Right cardiac atrium (tissue), 5 donors: ENCODE measurements at regions not wholly inside any gene's neighbourhood (a gene's known extent, or its start where the extent isn't known, plus 50 kb on each side); places are given as distances from the start of the nearest gene placed in this dataset.

ENCODE experiments used
- ATAC-seq, 2 donors: fragments of 200-7000 bp; cut with Tn5 transposase; one replicate each; pipeline versions ENCODE4 v1.8.0 to v1.9.1; 2020; ENCODE audit warnings: moderate library complexity in 2 of 2, mild to moderate bottlenecking in 1 of 2
- DNase-seq, 3 donors: peaks; one replicate each; pipeline ENCODE4 v3.0.0-alpha.2; 2020
- H3K27ac ChIP-seq: one replicate; pipeline ENCODE4 v1.5.1; 2013; ENCODE audit warnings: mild to moderate bottlenecking, low read length, control low read depth, moderate library complexity
- H3K27me3 ChIP-seq: one replicate; pipeline ENCODE4 v1.6.1; 2013; ENCODE audit not compliant: control insufficient read depth, insufficient read depth
- H3K4me1 ChIP-seq: one replicate; pipeline ENCODE4 v1.6.1; 2013; ENCODE audit warnings: low read length; ENCODE audit not compliant: control insufficient read depth, insufficient read depth
- H3K4me3 ChIP-seq: one replicate; pipeline ENCODE4 v1.5.1; 2013; ENCODE audit warnings: low read length, control low read depth
- H3K9me3 ChIP-seq: one replicate; pipeline ENCODE4 v1.6.1; 2013; ENCODE audit warnings: low read length; ENCODE audit not compliant: control insufficient read depth
- WGBS: extraction: QIAGEN DNeasy Blood & Tissue Kit; methylation state at CpG from one replicate; pipeline ENCODE4 v1.1.7; 2013; 5-methylcytosine and 5-hydroxymethylcytosine counted together
- intact Hi-C, 4 donors: fragments of 100-400 bp; cut with DNase I; formaldehyde crosslinking; loops; one replicate each; pipeline versions ENCODE4 v1.11.0 to v1.14.0; 2022 to 2023
- donor health status: healthy with polysubstance abuse.
- donor health status: DM: no; HTN: yes; CAD: no.
- donor health status: DM: no; HTN: no; CAD: no.
- donor health status: DM: no; HTN: yes; CAD: no; lungs with severe emphysema.
- donor health status: DM: yes; HTN: yes; CAD: no.

GRCh38 chr19:29303719-29304090 lies 90.8 kb upstream of the UQCRFS1 start:
- no peaks in the 10 kb centered on the region for H3K27me3 ChIP-seq
- no peaks in the 10 kb centered on the region for H3K9me3 ChIP-seq
- no peak overlapping the region for H3K4me3 ChIP-seq
- no peaks in the 10 kb centered on the region for H3K4me1 ChIP-seq
- no peak overlapping the region for H3K27ac ChIP-seq
- DNase-seq (no peak), ATAC-seq (no peak)
- 77% methylated on average over 5 of the region's 5 CpGs for WGBS
- intact Hi-C loops = no loop called here

GRCh38 chr19:29305268-29305667 lies 92.3 kb upstream of the UQCRFS1 start:
- ATAC-seq (no peak), DNase-seq (no peak)
- WGBS = 51% methylated on average over 1 of the region's 1 CpG
- H3K9me3 ChIP-seq = no peaks in the 10 kb centered on the region
- intact Hi-C loops = no loop called here
- no peak overlapping the region for H3K4me3 ChIP-seq
- H3K4me1 ChIP-seq = no peaks in the 10 kb centered on the region
- H3K27ac ChIP-seq = no peak overlapping the region
- no peaks in the 10 kb centered on the region for H3K27me3 ChIP-seq

GRCh38 chr19:29308977-29309590 lies 96.1 kb upstream of the UQCRFS1 start:
- H3K27me3 ChIP-seq = no peaks in the 10 kb centered on the region
- no peak overlapping the region for H3K27ac ChIP-seq
- intact Hi-C loops = no loop called here

GRCh38 chr19:29309637-29310036 lies 96.7 kb upstream of the UQCRFS1 start:
- intact Hi-C loops = no loop called here
- H3K27me3 ChIP-seq = no peaks in the 10 kb centered on the region
- no peaks in the 10 kb centered on the region for H3K9me3 ChIP-seq
- no peak for DNase-seq
- 49% methylated on average over 9 of the region's 9 CpGs for WGBS
- no peak overlapping the region for H3K4me3 ChIP-seq
- no peaks in the 10 kb centered on the region for H3K4me1 ChIP-seq
- no peak overlapping the region for H3K27ac ChIP-seq
- no peak for ATAC-seq

More at GRCh38 chr19:29308977-29309590, 96.1 kb upstream of the UQCRFS1 start:
- ATAC-seq (no peak), DNase-seq (no peak)
- WGBS = 15% methylated on average over 12 of the region's 12 CpGs
- no peak overlapping the region for H3K4me3 ChIP-seq
- no peaks in the 10 kb centered on the region for H3K4me1 ChIP-seq
- H3K9me3 ChIP-seq = no peaks in the 10 kb centered on the region

- ATAC-seq = no peak
- no peaks in the 10 kb centered on the region for H3K9me3 ChIP-seq
- H3K4me3 ChIP-seq = no peak overlapping the region
- no peaks in the 10 kb centered on the region for H3K4me1 ChIP-seq
- WGBS = 60% methylated on average over 14 of the region's 14 CpGs
- H3K27ac ChIP-seq = no peak overlapping the region
- intact Hi-C loops = no loop called here
- no peaks in the 10 kb centered on the region for H3K27me3 ChIP-seq
- no peak for DNase-seq
Measured at GRCh38 chr19:29311191-29311790, 98.3 kb upstream of the UQCRFS1 start.

GRCh38 chr19:29315556-29316190 lies 102.7 kb upstream of the UQCRFS1 start:
- 33% methylated on average over 4 of the region's 4 CpGs for WGBS
- no peaks in the 10 kb centered on the region for H3K27me3 ChIP-seq
- DNase-seq (no peak), ATAC-seq (no peak)
- no peaks in the 10 kb centered on the region for H3K4me1 ChIP-seq
- no peak overlapping the region for H3K4me3 ChIP-seq
- H3K9me3 ChIP-seq = no peaks in the 10 kb centered on the region
- intact Hi-C loops = no loop called here
- H3K27ac ChIP-seq = no peak overlapping the region

GRCh38 chr19:29318581-29318980 lies 105.6 kb upstream of the UQCRFS1 start:
- 75% methylated on average over 6 of the region's 6 CpGs for WGBS
- Histone ChIP-seq H3K4me3 (no peak overlapping the region), H3K27me3 (no peaks in the 10 kb centered on the region), H3K27ac (no peak overlapping the region), H3K4me1 (no peaks in the 10 kb centered on the region), H3K9me3 (no peaks in the 10 kb centered on the region)
- ATAC-seq (no peak), DNase-seq (no peak)
- intact Hi-C loops = no loop called here

- intact Hi-C loops = no loop called here
- ATAC-seq = no peak
- H3K27me3 ChIP-seq = no peaks in the 10 kb centered on the region
- H3K4me3 ChIP-seq = no peak overlapping the region
- WGBS = 54% methylated on average over 5 of the region's 5 CpGs
- no peaks in the 10 kb centered on the region for H3K4me1 ChIP-seq
- H3K27ac ChIP-seq = no peak overlapping the region
- no peak for DNase-seq
- H3K9me3 ChIP-seq = no peaks in the 10 kb centered on the region
Measured at GRCh38 chr19:29320086-29320485, 107.1 kb upstream of the UQCRFS1 start.

- Histone ChIP-seq H3K4me1 (no peaks in the 10 kb centered on the region), H3K9me3 (no peaks in the 10 kb centered on the region), H3K4me3 (no peak overlapping the region), H3K27ac (no peak overlapping the region), H3K27me3 (no peaks in the 10 kb centered on the region)
- 73% methylated on average over 7 of the region's 7 CpGs for WGBS
- ATAC-seq (no peak), DNase-seq (no peak)
- intact Hi-C loops = no loop called here
Measured at GRCh38 chr19:29320618-29321017, 107.7 kb upstream of the UQCRFS1 start.

- 52% methylated on average over 1 of the region's 1 CpG for WGBS
- DNase-seq (no peak), ATAC-seq (no peak)
- Histone ChIP-seq H3K4me3 (no peak overlapping the region), H3K9me3 (no peaks in the 10 kb centered on the region), H3K4me1 (no peaks in the 10 kb centered on the region), H3K27ac (no peak overlapping the region), H3K27me3 (no peaks in the 10 kb centered on the region)
- intact Hi-C loops = no loop called here
Measured at GRCh38 chr19:29321116-29321515, 108.2 kb upstream of the UQCRFS1 start.

GRCh38 chr19:29323021-29323430 lies 110.1 kb upstream of the UQCRFS1 start:
- no peaks in the 10 kb centered on the region for H3K27me3 ChIP-seq
- H3K4me1 ChIP-seq = no peaks in the 10 kb centered on the region
- H3K9me3 ChIP-seq = no peaks in the 10 kb centered on the region
- H3K4me3 ChIP-seq = no peak overlapping the region
- 74% methylated on average over 9 of the region's 9 CpGs for WGBS
- H3K27ac ChIP-seq = no peak overlapping the region
- ATAC-seq (no peak), DNase-seq (no peak)
- intact Hi-C loops = no loop called here
